Astrocyte (in vitro differentiated cells and primary cell): ENCODE measurements at regions not wholly inside any gene's neighbourhood (a gene's known extent, or its start where the extent isn't known, plus 50 kb on each side); places are given as distances from the start of the nearest gene placed in this dataset.

ENCODE experiments used
- DNase-seq: peaks from one replicate; pipeline ENCODE4 v3.0.0-alpha.2; 2010; ENCODE audit warnings: low read depth
- FAIRE-seq: peaks from 2 replicates; lab custom pipeline; 2011; peaks lifted over from hg19 to GRCh38; lab: Jason Lieb, UNC
- H2AFZ ChIP-seq: 2 replicates; pipeline ENCODE4 v1.6.0; 2012; ENCODE audit warnings: low read depth, low read length, inconsistent platforms
- H3K27ac ChIP-seq: 2 replicates; pipeline ENCODE4 v1.5.1; 2011; ENCODE audit warnings: low read depth, low read length, inconsistent platforms
- H3K27me3 ChIP-seq: 2 replicates; pipeline ENCODE4 v1.6.0; 2011; ENCODE audit warnings: low read length, inconsistent platforms; ENCODE audit not compliant: insufficient read depth
- H3K36me3 ChIP-seq: 2 replicates; pipeline ENCODE4 v1.5.1; 2011; ENCODE audit warnings: low read length, inconsistent platforms; ENCODE audit not compliant: insufficient read depth
- H3K4me1 ChIP-seq: 2 replicates; pipeline ENCODE4 v1.5.1; 2011; ENCODE audit warnings: low read length, inconsistent platforms; ENCODE audit not compliant: insufficient read depth
- H3K4me2 ChIP-seq: 2 replicates; pipeline ENCODE4 v1.6.0; 2012; ENCODE audit warnings: low read length, inconsistent platforms
- H3K4me3 ChIP-seq: 2 replicates; pipeline ENCODE4 v1.5.1; 2011; ENCODE audit warnings: low read depth, mild to moderate bottlenecking, low read length, inconsistent platforms; ENCODE audit not compliant: insufficient read depth
- H3K79me2 ChIP-seq: 2 replicates; pipeline ENCODE4 v1.6.0; 2012; ENCODE audit warnings: mild to moderate bottlenecking, low read length, inconsistent platforms; ENCODE audit not compliant: insufficient read depth
- H3K9ac ChIP-seq: 2 replicates; pipeline ENCODE4 v1.6.0; 2012; ENCODE audit warnings: mild to moderate bottlenecking, low read length, inconsistent platforms
- H3K9me3 ChIP-seq: 2 replicates; pipeline ENCODE4 v1.5.1; 2012; ENCODE audit warnings: low read depth, mild to moderate bottlenecking, low read length, inconsistent platforms; ENCODE audit not compliant: insufficient read depth
- H4K20me1 ChIP-seq: 2 replicates; pipeline ENCODE4 v1.6.0; 2012; ENCODE audit warnings: low read length, inconsistent platforms; ENCODE audit not compliant: insufficient read depth
- H3K27ac Mint-ChIP-seq: one replicate; pipeline ENCODE4 v1.8.0; 2021; ENCODE audit warnings: mild to moderate bottlenecking, mixed read lengths; ENCODE audit not compliant: unreplicated experiment
- H3K27me3 Mint-ChIP-seq: one replicate; pipeline ENCODE4 v1.8.0; 2021; ENCODE audit warnings: low read depth, mixed read lengths; ENCODE audit not compliant: unreplicated experiment
- H3K36me3 Mint-ChIP-seq: one replicate; pipeline ENCODE4 v1.8.0; 2021; ENCODE audit warnings: low read depth, mixed read lengths; ENCODE audit not compliant: unreplicated experiment
- H3K4me1 Mint-ChIP-seq: one replicate; pipeline ENCODE4 v1.8.0; 2021; ENCODE audit warnings: low read depth, mixed read lengths; ENCODE audit not compliant: unreplicated experiment
- H3K4me3 Mint-ChIP-seq: one replicate; pipeline ENCODE4 v1.8.0; 2021; ENCODE audit warnings: mild to moderate bottlenecking, moderate library complexity, mixed read lengths; ENCODE audit not compliant: unreplicated experiment
- H3K9me3 Mint-ChIP-seq: one replicate; pipeline ENCODE4 v1.8.0; 2021; ENCODE audit warnings: mild to moderate bottlenecking, mixed read lengths; ENCODE audit not compliant: unreplicated experiment
- EZH2 ChIP-seq: IDR thresholded peaks from 2 replicates; pipeline ENCODE4 v1.6.1; 2012; ENCODE audit warnings: mild to moderate bottlenecking, low read length, inconsistent platforms; ENCODE audit not compliant: insufficient read depth
- TF ChIP-seq, protein P1 (sequence below): IDR thresholded peaks from 2 replicates; pipeline ENCODE4 v1.5.1; 2011; ENCODE audit warnings: low read depth, mild to moderate bottlenecking, inconsistent platforms, low read length, moderate library complexity; ENCODE audit not compliant: insufficient read depth

DNA sequence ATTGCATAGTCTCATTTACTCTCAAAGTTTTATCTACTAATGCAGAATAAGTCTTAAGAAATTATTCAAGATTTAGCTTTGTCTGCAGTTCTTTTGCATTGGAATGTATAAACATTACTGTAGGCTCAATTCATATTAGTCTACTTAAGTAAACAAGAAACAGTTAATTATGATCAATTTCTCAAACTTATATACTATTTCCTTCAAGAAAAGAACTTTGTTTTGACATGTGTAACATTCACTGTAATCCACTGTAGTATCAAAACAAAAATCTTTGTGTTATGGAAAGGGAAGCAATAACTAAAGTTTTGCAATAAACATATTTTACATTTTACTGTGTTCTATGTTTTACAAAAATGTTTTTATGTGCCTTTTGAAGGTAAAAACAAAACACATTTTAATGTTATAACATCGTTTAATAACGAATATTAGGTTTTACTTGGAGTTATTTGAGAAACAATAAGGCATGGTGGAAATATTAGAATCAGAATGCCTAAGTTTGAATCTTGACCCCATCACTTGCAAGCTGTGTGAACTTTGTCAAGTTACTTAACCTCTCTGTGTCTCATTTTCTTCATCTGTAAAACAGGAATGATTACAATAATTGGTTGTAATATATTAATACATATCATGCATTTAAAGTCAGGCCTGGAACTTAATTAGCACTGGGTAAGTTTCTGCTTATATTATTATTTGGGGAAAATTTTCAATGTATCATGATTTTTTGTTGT, 77.0 kb upstream of the DPH5 start:
- H3K36me3 Mint-ChIP-seq = no peaks in the 10 kb centered on the region
- H3K9me3 Mint-ChIP-seq = no peaks in the 10 kb centered on the region
- no peaks in the 10 kb centered on the region for H3K27me3 ChIP-seq
- H3K4me2 ChIP-seq = no peak overlapping the region
- H2AFZ ChIP-seq = no peak overlapping the region
- H3K27ac ChIP-seq = no peak overlapping the region
- DNase-seq (no peak), FAIRE-seq (no peak)
- H3K79me2 ChIP-seq = no peaks in the 10 kb centered on the region
- H3K4me3 ChIP-seq = no peak overlapping the region
- no peaks in the 10 kb centered on the region for H4K20me1 ChIP-seq
- no peaks in the 10 kb centered on the region for H3K4me1 ChIP-seq
- no peaks in the 10 kb centered on the region for H3K36me3 ChIP-seq
- no peaks in the 10 kb centered on the region for H3K9me3 ChIP-seq
- TF ChIP-seq EZH2 = no peak
- TF ChIP-seq, protein P1, sequence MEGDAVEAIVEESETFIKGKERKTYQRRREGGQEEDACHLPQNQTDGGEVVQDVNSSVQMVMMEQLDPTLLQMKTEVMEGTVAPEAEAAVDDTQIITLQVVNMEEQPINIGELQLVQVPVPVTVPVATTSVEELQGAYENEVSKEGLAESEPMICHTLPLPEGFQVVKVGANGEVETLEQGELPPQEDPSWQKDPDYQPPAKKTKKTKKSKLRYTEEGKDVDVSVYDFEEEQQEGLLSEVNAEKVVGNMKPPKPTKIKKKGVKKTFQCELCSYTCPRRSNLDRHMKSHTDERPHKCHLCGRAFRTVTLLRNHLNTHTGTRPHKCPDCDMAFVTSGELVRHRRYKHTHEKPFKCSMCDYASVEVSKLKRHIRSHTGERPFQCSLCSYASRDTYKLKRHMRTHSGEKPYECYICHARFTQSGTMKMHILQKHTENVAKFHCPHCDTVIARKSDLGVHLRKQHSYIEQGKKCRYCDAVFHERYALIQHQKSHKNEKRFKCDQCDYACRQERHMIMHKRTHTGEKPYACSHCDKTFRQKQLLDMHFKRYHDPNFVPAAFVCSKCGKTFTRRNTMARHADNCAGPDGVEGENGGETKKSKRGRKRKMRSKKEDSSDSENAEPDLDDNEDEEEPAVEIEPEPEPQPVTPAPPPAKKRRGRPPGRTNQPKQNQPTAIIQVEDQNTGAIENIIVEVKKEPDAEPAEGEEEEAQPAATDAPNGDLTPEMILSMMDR = no peak
- no peak overlapping the region for H3K27ac Mint-ChIP-seq
- H3K4me1 Mint-ChIP-seq = peaks cover 1% of the 10 kb centered on the region
- no peak overlapping the region for H3K9ac ChIP-seq
- H3K27me3 Mint-ChIP-seq = no peaks in the 10 kb centered on the region
- H3K4me3 Mint-ChIP-seq = no peak overlapping the region

DNA sequence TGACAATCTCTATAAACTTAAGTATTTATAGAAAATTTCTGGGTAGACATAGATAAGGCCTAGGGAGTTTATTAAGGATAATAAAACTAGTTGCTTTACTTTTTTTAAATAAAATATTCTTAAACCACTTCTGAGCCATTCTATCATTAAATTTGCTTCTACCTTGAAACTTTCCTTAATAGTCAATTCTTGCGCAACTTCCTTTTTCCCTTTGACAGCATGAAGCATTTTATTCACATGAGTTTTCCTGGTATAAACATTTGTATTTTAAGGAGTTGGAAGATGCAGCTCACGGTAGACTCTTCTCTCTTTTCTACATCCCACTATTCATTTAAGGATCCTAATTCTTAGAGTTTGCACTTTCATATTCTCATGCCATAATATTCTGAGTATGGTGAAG, 75.8 kb upstream of the DPH5 start:
- peak; percentile 14 for DNase-seq
- H3K27me3 Mint-ChIP-seq = no peaks in the 10 kb centered on the region
- H3K4me3 Mint-ChIP-seq = no peak overlapping the region
- no peak overlapping the region for H3K27ac ChIP-seq
- H3K36me3 Mint-ChIP-seq = no peaks in the 10 kb centered on the region
- H3K4me3 ChIP-seq = no peak overlapping the region
- TF ChIP-seq EZH2 = no peak
- TF ChIP-seq, protein P1 = no peak
- H3K9me3 ChIP-seq = no peaks in the 10 kb centered on the region
- H4K20me1 ChIP-seq = no peaks in the 10 kb centered on the region
- no peak overlapping the region for H3K4me2 ChIP-seq
- no peak overlapping the region for H3K9ac ChIP-seq
- H3K27ac Mint-ChIP-seq = no peak overlapping the region
- H3K4me1 ChIP-seq = no peaks in the 10 kb centered on the region
- no peak for FAIRE-seq
- H3K27me3 ChIP-seq = no peaks in the 10 kb centered on the region
- no peaks in the 10 kb centered on the region for H3K79me2 ChIP-seq
- peaks cover 1% of the 10 kb centered on the region for H3K4me1 Mint-ChIP-seq
- H2AFZ ChIP-seq = no peak overlapping the region
- H3K36me3 ChIP-seq = no peaks in the 10 kb centered on the region
- H3K9me3 Mint-ChIP-seq = no peaks in the 10 kb centered on the region

GRCh38 chr1:101100674-101101073, 75.1 kb upstream of the DPH5 start:
- H3K4me3 Mint-ChIP-seq = no peak overlapping the region
- H3K9me3 Mint-ChIP-seq = no peaks in the 10 kb centered on the region
- H3K36me3 Mint-ChIP-seq = no peaks in the 10 kb centered on the region
- no peak for TF ChIP-seq EZH2
- TF ChIP-seq, protein P1 = no peak
- H3K36me3 ChIP-seq = no peaks in the 10 kb centered on the region
- DNase-seq (no peak), FAIRE-seq (no peak)
- no peaks in the 10 kb centered on the region for H4K20me1 ChIP-seq
- H3K27ac Mint-ChIP-seq = no peak overlapping the region
- H3K9ac ChIP-seq = no peak overlapping the region
- no peaks in the 10 kb centered on the region for H3K4me1 Mint-ChIP-seq
- H3K79me2 ChIP-seq = no peaks in the 10 kb centered on the region
- no peak overlapping the region for H3K4me3 ChIP-seq
- H3K9me3 ChIP-seq = no peaks in the 10 kb centered on the region
- H3K4me2 ChIP-seq = no peak overlapping the region
- no peaks in the 10 kb centered on the region for H3K4me1 ChIP-seq
- no peaks in the 10 kb centered on the region for H3K27me3 ChIP-seq
- no peak overlapping the region for H2AFZ ChIP-seq
- H3K27me3 Mint-ChIP-seq = no peaks in the 10 kb centered on the region
- no peak overlapping the region for H3K27ac ChIP-seq
